SIG-M5 treated with dmso at 0.1 percent for 504 hours (cell line): ENCODE measurements at regions not wholly inside any gene's neighbourhood (a gene's known extent, or its start where the extent isn't known, plus 50 kb on each side); places are given as distances from the start of the nearest gene placed in this dataset.
"Not testable (repeated sequence)": the region's sequence is repeated elsewhere in the genome, so short reads cannot be mapped to it uniquely, and the experiment has no call there.

Experiments used
- DNase-seq: peaks from one replicate; lab custom pipeline; 2025; ENCODE audit not compliant: unreplicated experiment; lab: John Stamatoyannopoulos, UW

GRCh38 chr2:101610750-101611315 is 86.7 kb upstream of the MAP4K4 start:
- DNase-seq, result no peak

- no peak for DNase-seq
Measured at GRCh38 chr2:101609433-101609832, 88.1 kb upstream of the MAP4K4 start.

- DNase-seq, result no peak
Measured at GRCh38 chr2:101608408-101609310, 88.8 kb upstream of the MAP4K4 start.

GRCh38 chr2:101597347-101597944 is 100.1 kb upstream of the MAP4K4 start:
- DNase-seq, result no peak

GRCh38 chr2:101596333-101596732 is 101.2 kb upstream of the MAP4K4 start:
- no peak for DNase-seq

- no peak for DNase-seq
Measured at GRCh38 chr2:101587251-101587650, 110.3 kb upstream of the MAP4K4 start.

- DNase-seq, result no peak
Measured at GRCh38 chr2:101583861-101584260, 108.9 kb upstream of the RFX8 start.

- no peak for DNase-seq
Measured at GRCh38 chr2:101581675-101582299, 106.9 kb upstream of the RFX8 start.

GRCh38 chr2:101580528-101580927 is 105.6 kb upstream of the RFX8 start:
- no peak for DNase-seq

GRCh38 chr2:101578671-101579070 is 103.8 kb upstream of the RFX8 start:
- DNase-seq, result no peak

GRCh38 chr2:101578135-101578534 is 103.2 kb upstream of the RFX8 start:
- DNase-seq, result not testable (repeated sequence)

GRCh38 chr2:101577173-101577572 is 102.3 kb upstream of the RFX8 start:
- DNase-seq, result no peak

- no peak for DNase-seq
Measured at GRCh38 chr2:101574622-101575021, 99.7 kb upstream of the RFX8 start.

- DNase-seq, result no peak
Measured at GRCh38 chr2:101571951-101572350, 97.0 kb upstream of the RFX8 start.

GRCh38 chr2:101569886-101570520 is 95.1 kb upstream of the RFX8 start:
- DNase-seq, result peak; percentile 2

GRCh38 chr2:101568969-101569368 is 94.1 kb upstream of the RFX8 start:
- no peak for DNase-seq

- DNase-seq, result no peak
Measured at GRCh38 chr2:101566632-101567228, 91.8 kb upstream of the RFX8 start.

- DNase-seq, result no peak
Measured at GRCh38 chr2:101563849-101564248, 88.9 kb upstream of the RFX8 start.

- peak; percentile 63 for DNase-seq
Measured at GRCh38 chr2:101560780-101561315, 85.9 kb upstream of the RFX8 start.

- DNase-seq, result no peak
Measured at GRCh38 chr2:101559551-101559950, 84.6 kb upstream of the RFX8 start.
